Glutamatergic neuron (in vitro differentiated cells): ENCODE measurements at regions not wholly inside any gene's neighbourhood (a gene's known extent, or its start where the extent isn't known, plus 50 kb on each side); places are given as distances from the start of the nearest gene placed in this dataset.

Source experiments
- DNase-seq: peaks from one replicate; pipeline ENCODE4 v3.0.0; 2022
- H3K27ac Mint-ChIP-seq: one replicate; pipeline ENCODE4 v1.8.0; 2020; ENCODE audit warnings: mild to moderate bottlenecking, mixed read lengths, inconsistent platforms; ENCODE audit not compliant: unreplicated experiment
- H3K27me3 Mint-ChIP-seq: one replicate; pipeline ENCODE4 v1.8.0; 2020; ENCODE audit warnings: mild to moderate bottlenecking, moderate library complexity, mixed read lengths, inconsistent platforms; ENCODE audit not compliant: unreplicated experiment
- H3K36me3 Mint-ChIP-seq: one replicate; pipeline ENCODE4 v1.8.0; 2020; ENCODE audit warnings: mild to moderate bottlenecking, mixed read lengths, inconsistent platforms; ENCODE audit not compliant: unreplicated experiment
- H3K4me1 Mint-ChIP-seq: one replicate; pipeline ENCODE4 v1.8.0; 2020; ENCODE audit warnings: mild to moderate bottlenecking, low read depth, mixed read lengths, inconsistent platforms; ENCODE audit not compliant: unreplicated experiment
- H3K4me3 Mint-ChIP-seq: one replicate; pipeline ENCODE4 v1.8.0; 2020; ENCODE audit warnings: mild to moderate bottlenecking, mixed read lengths, inconsistent platforms; ENCODE audit not compliant: unreplicated experiment
- H3K9me3 Mint-ChIP-seq: one replicate; pipeline ENCODE4 v1.8.0; 2020; ENCODE audit warnings: mild to moderate bottlenecking, moderate library complexity, mixed read lengths, inconsistent platforms; ENCODE audit not compliant: unreplicated experiment
- TF ChIP-seq, protein P1 (sequence below): fragments of 200-600 bp; sonication (generic); IDR thresholded peaks from one replicate; pipeline ENCODE4 v1.5.0; 2021; ENCODE audit not compliant: partially characterized antibody, unreplicated experiment

- no peaks in the 10 kb centered on the region for H3K27me3 Mint-ChIP-seq
- H3K27ac Mint-ChIP-seq, result no peak overlapping the region
- no peak overlapping the region for H3K4me3 Mint-ChIP-seq
- no peaks in the 10 kb centered on the region for H3K9me3 Mint-ChIP-seq
- no peak for DNase-seq
- peaks cover 11% of the 10 kb centered on the region for H3K4me1 Mint-ChIP-seq
- H3K36me3 Mint-ChIP-seq, result no peaks in the 10 kb centered on the region
- TF ChIP-seq, protein P1, sequence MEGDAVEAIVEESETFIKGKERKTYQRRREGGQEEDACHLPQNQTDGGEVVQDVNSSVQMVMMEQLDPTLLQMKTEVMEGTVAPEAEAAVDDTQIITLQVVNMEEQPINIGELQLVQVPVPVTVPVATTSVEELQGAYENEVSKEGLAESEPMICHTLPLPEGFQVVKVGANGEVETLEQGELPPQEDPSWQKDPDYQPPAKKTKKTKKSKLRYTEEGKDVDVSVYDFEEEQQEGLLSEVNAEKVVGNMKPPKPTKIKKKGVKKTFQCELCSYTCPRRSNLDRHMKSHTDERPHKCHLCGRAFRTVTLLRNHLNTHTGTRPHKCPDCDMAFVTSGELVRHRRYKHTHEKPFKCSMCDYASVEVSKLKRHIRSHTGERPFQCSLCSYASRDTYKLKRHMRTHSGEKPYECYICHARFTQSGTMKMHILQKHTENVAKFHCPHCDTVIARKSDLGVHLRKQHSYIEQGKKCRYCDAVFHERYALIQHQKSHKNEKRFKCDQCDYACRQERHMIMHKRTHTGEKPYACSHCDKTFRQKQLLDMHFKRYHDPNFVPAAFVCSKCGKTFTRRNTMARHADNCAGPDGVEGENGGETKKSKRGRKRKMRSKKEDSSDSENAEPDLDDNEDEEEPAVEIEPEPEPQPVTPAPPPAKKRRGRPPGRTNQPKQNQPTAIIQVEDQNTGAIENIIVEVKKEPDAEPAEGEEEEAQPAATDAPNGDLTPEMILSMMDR, result no peak
These were observed 66.5 kb upstream of the TTC29 start for GRCh38 chr4:147012059-147012707.

- H3K36me3 Mint-ChIP-seq, result no peaks in the 10 kb centered on the region
- peaks cover 11% of the 10 kb centered on the region for H3K4me1 Mint-ChIP-seq
- TF ChIP-seq, protein P1, result no peak
- DNase-seq, result no peak
- no peak overlapping the region for H3K27ac Mint-ChIP-seq
- H3K9me3 Mint-ChIP-seq, result no peaks in the 10 kb centered on the region
- H3K4me3 Mint-ChIP-seq, result no peak overlapping the region
- no peaks in the 10 kb centered on the region for H3K27me3 Mint-ChIP-seq
These were observed 69.3 kb upstream of the TTC29 start for GRCh38 chr4:147014946-147015345.

DNA sequence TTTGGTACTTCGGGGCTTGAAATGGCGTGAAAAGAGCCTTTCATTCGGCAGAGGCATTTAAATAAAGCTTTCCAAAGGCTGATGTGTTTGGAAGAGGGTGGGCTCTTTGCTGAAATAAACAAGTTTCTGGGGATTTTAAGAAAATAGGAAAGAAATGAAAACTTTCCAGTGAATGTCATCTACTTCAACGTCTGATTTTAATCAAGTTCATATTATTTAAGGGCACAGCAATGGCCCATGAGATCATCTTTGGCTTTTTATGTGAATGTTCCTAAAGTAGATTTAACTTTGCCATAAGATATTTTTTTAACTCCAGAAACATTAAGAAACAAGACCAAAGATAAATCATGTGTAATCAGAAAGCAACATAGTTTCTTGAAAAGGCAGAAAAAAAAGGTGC is 69.8 kb upstream of the TTC29 start:
- Mint-ChIP-seq H3K27ac (no peak overlapping the region), H3K4me3 (no peak overlapping the region), H3K9me3 (no peaks in the 10 kb centered on the region), H3K36me3 (no peaks in the 10 kb centered on the region), H3K27me3 (no peaks in the 10 kb centered on the region), H3K4me1 (peaks cover 11% of the 10 kb centered on the region)
- DNase-seq, result no peak
- TF ChIP-seq, protein P1, result no peak

DNA sequence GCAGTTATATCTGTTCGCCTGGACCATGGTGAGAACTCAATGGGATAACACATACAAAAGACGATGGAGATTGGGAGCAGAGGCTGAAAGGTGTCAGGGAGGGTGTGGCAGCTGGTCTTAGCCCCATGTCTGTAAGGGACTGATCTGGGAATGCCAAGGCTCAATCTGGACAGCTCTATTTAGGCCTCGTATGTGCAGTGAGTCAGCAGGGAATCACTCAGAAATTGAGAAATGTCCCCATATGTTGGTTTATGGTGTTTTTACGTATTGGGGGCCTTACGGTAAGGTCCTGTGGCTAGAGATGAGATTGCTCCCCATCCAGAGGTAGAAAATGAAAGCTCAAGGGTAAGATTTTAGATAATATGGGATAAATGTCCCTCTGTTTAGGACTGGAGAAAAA is 71.4 kb upstream of the TTC29 start:
- TF ChIP-seq, protein P1, result no peak
- Mint-ChIP-seq H3K4me3 (no peak overlapping the region), H3K27ac (no peak overlapping the region), H3K4me1 (peaks cover 9% of the 10 kb centered on the region), H3K9me3 (peaks cover 2% of the 10 kb centered on the region), H3K36me3 (no peaks in the 10 kb centered on the region), H3K27me3 (no peaks in the 10 kb centered on the region)
- DNase-seq, result no peak

GRCh38 chr4:147019091-147019490 is 73.4 kb upstream of the TTC29 start:
- peak; percentile 66 for DNase-seq
- H3K36me3 Mint-ChIP-seq, result no peaks in the 10 kb centered on the region
- H3K9me3 Mint-ChIP-seq, result peaks cover 2% of the 10 kb centered on the region
- H3K4me3 Mint-ChIP-seq, result no peak overlapping the region
- TF ChIP-seq, protein P1, result peak; percentile 63
- H3K4me1 Mint-ChIP-seq, result peaks cover 3% of the 10 kb centered on the region
- H3K27ac Mint-ChIP-seq, result no peak overlapping the region
- no peaks in the 10 kb centered on the region for H3K27me3 Mint-ChIP-seq
